ENCODE measurements at regions not wholly inside any gene's neighbourhood (a gene's known extent, or its start where the extent isn't known, plus 50 kb on each side); places are given as distances from the start of the nearest gene placed in this dataset.

GRCh38 chr21:15383588-15383987, 318.8 kb upstream of the NRIP1 start:
- Histone ChIP-seq H4K20me1 (replicated peaks; ENCODE audit: insufficient read depth) (no peaks in the 10 kb centered on the region), H3K9me2 (ENCODE audit: insufficient read depth) (peaks cover 13% of the 10 kb centered on the region; the same call in 1 of the 2 replicates), H3K4me3 (no peak overlapping the region), H2AFZ (peak overlapping the region; percentile 49; the same call in 1 of the 2 replicates), H3K4me1 (ENCODE audit: insufficient read depth) (no peaks in the 10 kb centered on the region), H3K4me2 (no peak overlapping the region), H3K27me3 (ENCODE audit: insufficient read depth) (no peaks in the 10 kb centered on the region), H3K27ac (ENCODE audit: low read depth) (no peak overlapping the region), H3K36me3 (ENCODE audit: insufficient read depth) (no peaks in the 10 kb centered on the region), H3K79me2 (replicated peaks; ENCODE audit: insufficient read depth) (no peaks in the 10 kb centered on the region), H3F3A (replicated peaks; ENCODE audit: low read depth) (no peaks in the 10 kb centered on the region)
- H3K9me3 Mint-ChIP-seq: peaks cover 7% of the 10 kb centered on the region; the same call in 2 of the 3 replicates
- no peak for TF ChIP-seq POLR2AphosphoS5 (IDR thresholded peaks at IDR 0.05; ENCODE audit: low read depth)
- no peaks in the 10 kb centered on the region for H3K4me1 Mint-ChIP-seq
- DNase-seq (ENCODE audit: low spot score) (no peak), ATAC-seq (no peak)
- H3K36me3 Mint-ChIP-seq (ENCODE audit: low read depth): peaks cover 2% of the 10 kb centered on the region; the same call in 2 of the 3 replicates
- H3K4me3 Mint-ChIP-seq: no peak overlapping the region
- H3K27ac Mint-ChIP-seq: no peak overlapping the region
- peaks cover 2% of the 10 kb centered on the region for H3K27me3 Mint-ChIP-seq (ENCODE audit: insufficient read depth, low read depth, poor library complexity)

GRCh38 chr21:15390049-15390448, 325.2 kb upstream of the NRIP1 start:
- Mint-ChIP-seq H3K27me3 (ENCODE audit: insufficient read depth, low read depth, poor library complexity) (no peaks in the 10 kb centered on the region), H3K9me3 (peaks cover 4% of the 10 kb centered on the region; the same call in 2 of the 3 replicates), H3K4me1 (peaks cover 2% of the 10 kb centered on the region; the same call in 2 of the 3 replicates), H3K36me3 (ENCODE audit: low read depth) (peaks cover 2% of the 10 kb centered on the region; the same call in 1 of the 3 replicates), H3K27ac (no peak overlapping the region), H3K4me3 (no peak overlapping the region)
- Histone ChIP-seq H3K27me3 (ENCODE audit: insufficient read depth) (no peaks in the 10 kb centered on the region), H3K4me3 (no peak overlapping the region), H3K4me1 (ENCODE audit: insufficient read depth) (peaks cover 4% of the 10 kb centered on the region; the same call in 1 of the 2 replicates), H3K36me3 (ENCODE audit: insufficient read depth) (no peaks in the 10 kb centered on the region), H3K27ac (ENCODE audit: low read depth) (no peak overlapping the region), H3K79me2 (replicated peaks; ENCODE audit: insufficient read depth) (no peaks in the 10 kb centered on the region), H3F3A (replicated peaks; ENCODE audit: low read depth) (no peaks in the 10 kb centered on the region), H4K20me1 (replicated peaks; ENCODE audit: insufficient read depth) (no peaks in the 10 kb centered on the region), H3K4me2 (no peak overlapping the region), H2AFZ (no peak overlapping the region), H3K9me2 (ENCODE audit: insufficient read depth) (peaks cover 5% of the 10 kb centered on the region; the same call in 1 of the 2 replicates)
- DNase-seq (ENCODE audit: low spot score) (no peak), ATAC-seq (no peak)
- TF ChIP-seq CTCF (conservative IDR thresholded peaks at IDR 0.05; ENCODE audit: low read depth in 2 of 2): no peak
- no peak for TF ChIP-seq ZNF114 (CRISPR knock-in tag; IDR thresholded peaks at IDR 0.05)
- TF ChIP-seq STAT1 (IDR thresholded peaks at IDR 0.05; ENCODE audit: unreplicated experiment): no peak
- TF ChIP-seq REST (IDR thresholded peaks at IDR 0.05; ENCODE audit: unreplicated experiment): no peak
- no peak for TF ChIP-seq ZNF331 (CRISPR knock-in tag; IDR thresholded peaks at IDR 0.05; ENCODE audit: low read depth)
- no peak for TF ChIP-seq JUNB (IDR thresholded peaks at IDR 0.05; ENCODE audit: unreplicated experiment)
- TF ChIP-seq EZH2phosphoT487 (IDR thresholded peaks at IDR 0.05; ENCODE audit: unreplicated experiment): no peak

Data from GM23338 (cell line).